ENCODE measurements at regions not wholly inside any gene's neighbourhood (a gene's known extent, or its start where the extent isn't known, plus 50 kb on each side); places are given as distances from the start of the nearest gene placed in this dataset.

DNA sequence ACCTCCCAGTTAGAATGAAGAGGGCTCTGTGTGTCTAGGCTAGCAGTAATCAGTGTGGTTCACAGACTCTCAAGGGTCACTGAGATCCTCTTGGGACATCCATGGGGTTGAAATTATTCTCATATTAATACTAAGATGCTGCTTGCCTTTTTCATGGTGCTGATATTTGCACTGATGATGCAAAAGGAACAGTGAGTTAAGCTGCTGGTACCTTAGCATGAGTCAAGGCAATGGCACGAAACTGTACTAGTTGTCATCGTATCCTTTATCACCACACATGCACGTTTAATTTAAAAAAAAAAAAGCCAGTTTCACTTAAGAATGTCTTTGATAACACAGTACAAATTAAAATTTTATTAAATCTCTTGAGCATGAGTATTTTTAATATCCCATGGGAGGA is 151.9 kb upstream of the TANK start:
- H3K27ac ChIP-seq = no peak overlapping the region
- no peak overlapping the region for H3K4me3 ChIP-seq
- DNase-seq (ENCODE audit: low read depth in 1 of 2, low spot score in 1 of 2) (no peak), ATAC-seq (no peak), FAIRE-seq (no peak)
- TF ChIP-seq MAFK (IDR thresholded peaks at IDR 0.05; ENCODE audit: partially characterized antibody) (no peak), ESRRA (IDR thresholded peaks at IDR 0.05; ENCODE audit: borderline replicate concordance, low read length) (no peak), HOXB5 (CRISPR knock-in tag; IDR thresholded peaks at IDR 0.05) (no peak), HOXB13 (CRISPR knock-in tag; IDR thresholded peaks at IDR 0.05; ENCODE audit: low read depth) (no peak), SMC3 (IDR thresholded peaks at IDR 0.05) (no peak), CHD4 (IDR thresholded peaks at IDR 0.05; ENCODE audit: borderline replicate concordance) (no peak), FOSL2 (IDR thresholded peaks at IDR 0.05) (no peak), FOSL2 (CRISPR knock-in tag; IDR thresholded peaks at IDR 0.05) (no peak), EP300 (IDR thresholded peaks at IDR 0.05) (no peak), ZFP36 (IDR thresholded peaks at IDR 0.05; ENCODE audit: borderline replicate concordance, partially characterized antibody) (no peak), POLR2A (IDR thresholded peaks at IDR 0.05; ENCODE audit: low read length) (no peak), FOXS1 (CRISPR knock-in tag; IDR thresholded peaks at IDR 0.05) (no peak), EHMT2 (IDR thresholded peaks at IDR 0.05; ENCODE audit: low read depth) (no peak), PHF8 (IDR thresholded peaks at IDR 0.05; ENCODE audit: borderline replicate concordance, low read depth) (no peak), RAD21 (conservative IDR thresholded peaks at IDR 0.05 in 1 of 2, IDR thresholded peaks at IDR 0.05 in 1 of 2) (no peak), CHD2 (IDR thresholded peaks at IDR 0.05; ENCODE audit: low read length, partially characterized antibody) (no peak), NFE2L2 (conservative IDR thresholded peaks at IDR 0.05; ENCODE audit: low read length) (no peak), SREBF2 (IDR thresholded peaks at IDR 0.05) (no peak)
- TF ChIP-seq, protein P1, sequence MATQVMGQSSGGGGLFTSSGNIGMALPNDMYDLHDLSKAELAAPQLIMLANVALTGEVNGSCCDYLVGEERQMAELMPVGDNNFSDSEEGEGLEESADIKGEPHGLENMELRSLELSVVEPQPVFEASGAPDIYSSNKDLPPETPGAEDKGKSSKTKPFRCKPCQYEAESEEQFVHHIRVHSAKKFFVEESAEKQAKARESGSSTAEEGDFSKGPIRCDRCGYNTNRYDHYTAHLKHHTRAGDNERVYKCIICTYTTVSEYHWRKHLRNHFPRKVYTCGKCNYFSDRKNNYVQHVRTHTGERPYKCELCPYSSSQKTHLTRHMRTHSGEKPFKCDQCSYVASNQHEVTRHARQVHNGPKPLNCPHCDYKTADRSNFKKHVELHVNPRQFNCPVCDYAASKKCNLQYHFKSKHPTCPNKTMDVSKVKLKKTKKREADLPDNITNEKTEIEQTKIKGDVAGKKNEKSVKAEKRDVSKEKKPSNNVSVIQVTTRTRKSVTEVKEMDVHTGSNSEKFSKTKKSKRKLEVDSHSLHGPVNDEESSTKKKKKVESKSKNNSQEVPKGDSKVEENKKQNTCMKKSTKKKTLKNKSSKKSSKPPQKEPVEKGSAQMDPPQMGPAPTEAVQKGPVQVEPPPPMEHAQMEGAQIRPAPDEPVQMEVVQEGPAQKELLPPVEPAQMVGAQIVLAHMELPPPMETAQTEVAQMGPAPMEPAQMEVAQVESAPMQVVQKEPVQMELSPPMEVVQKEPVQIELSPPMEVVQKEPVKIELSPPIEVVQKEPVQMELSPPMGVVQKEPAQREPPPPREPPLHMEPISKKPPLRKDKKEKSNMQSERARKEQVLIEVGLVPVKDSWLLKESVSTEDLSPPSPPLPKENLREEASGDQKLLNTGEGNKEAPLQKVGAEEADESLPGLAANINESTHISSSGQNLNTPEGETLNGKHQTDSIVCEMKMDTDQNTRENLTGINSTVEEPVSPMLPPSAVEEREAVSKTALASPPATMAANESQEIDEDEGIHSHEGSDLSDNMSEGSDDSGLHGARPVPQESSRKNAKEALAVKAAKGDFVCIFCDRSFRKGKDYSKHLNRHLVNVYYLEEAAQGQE (IDR thresholded peaks at IDR 0.05) = no peak
- TF ChIP-seq, protein P2, sequence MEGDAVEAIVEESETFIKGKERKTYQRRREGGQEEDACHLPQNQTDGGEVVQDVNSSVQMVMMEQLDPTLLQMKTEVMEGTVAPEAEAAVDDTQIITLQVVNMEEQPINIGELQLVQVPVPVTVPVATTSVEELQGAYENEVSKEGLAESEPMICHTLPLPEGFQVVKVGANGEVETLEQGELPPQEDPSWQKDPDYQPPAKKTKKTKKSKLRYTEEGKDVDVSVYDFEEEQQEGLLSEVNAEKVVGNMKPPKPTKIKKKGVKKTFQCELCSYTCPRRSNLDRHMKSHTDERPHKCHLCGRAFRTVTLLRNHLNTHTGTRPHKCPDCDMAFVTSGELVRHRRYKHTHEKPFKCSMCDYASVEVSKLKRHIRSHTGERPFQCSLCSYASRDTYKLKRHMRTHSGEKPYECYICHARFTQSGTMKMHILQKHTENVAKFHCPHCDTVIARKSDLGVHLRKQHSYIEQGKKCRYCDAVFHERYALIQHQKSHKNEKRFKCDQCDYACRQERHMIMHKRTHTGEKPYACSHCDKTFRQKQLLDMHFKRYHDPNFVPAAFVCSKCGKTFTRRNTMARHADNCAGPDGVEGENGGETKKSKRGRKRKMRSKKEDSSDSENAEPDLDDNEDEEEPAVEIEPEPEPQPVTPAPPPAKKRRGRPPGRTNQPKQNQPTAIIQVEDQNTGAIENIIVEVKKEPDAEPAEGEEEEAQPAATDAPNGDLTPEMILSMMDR (IDR thresholded peaks at IDR 0.05) = no peak
- ChIA-PET CTCF (interaction anchor here (1.0 kb wide), 1 partner anchor 55 kb away, joined by 4 read pairs; no protein-coding TSS in a partner anchor), POLR2A (no interaction called here)
- H3K4me2 ChIP-seq = no peak overlapping the region
- H3K9me3 ChIP-seq = no peaks in the 10 kb centered on the region
- H3K4me1 ChIP-seq = no peaks in the 10 kb centered on the region
- 38% methylated on average over 3 of the region's 3 CpGs for WGBS (ENCODE audit: missing lambda C conversion rate)

DNA sequence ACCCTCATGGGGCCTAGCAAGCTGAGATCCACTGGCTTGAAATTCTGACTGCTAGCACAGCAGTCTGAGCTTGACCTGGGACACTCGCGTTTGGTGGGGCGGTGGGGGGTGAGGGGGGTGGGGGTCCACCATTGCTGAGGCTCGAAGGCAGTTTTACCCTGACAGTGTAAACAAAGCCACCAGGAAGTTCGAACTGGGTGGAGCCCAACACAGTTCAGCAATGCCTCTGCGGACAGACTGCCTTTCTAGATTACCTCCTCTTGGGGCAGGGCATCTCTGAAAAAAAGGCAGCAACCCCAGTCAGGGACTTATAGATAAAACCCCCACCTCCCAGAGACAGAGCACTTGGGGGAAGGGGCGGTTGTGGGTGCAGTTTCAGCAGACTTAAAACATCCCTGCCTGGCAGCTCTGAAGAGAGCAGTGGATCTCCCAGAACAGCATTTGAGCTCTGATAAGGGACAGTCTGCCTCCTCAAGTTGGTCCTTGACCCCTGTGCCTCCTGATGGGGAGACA is 149.7 kb upstream of the TANK start:
- no peak for DNase-seq (ENCODE audit: low read depth in 1 of 2, low spot score in 1 of 2)
- no peak for FAIRE-seq
- ATAC-seq = no peak
- CTCF ChIA-PET = interaction anchor here (0.8 kb wide), 1 partner anchor 901 kb away, joined by 3 read pairs; no protein-coding TSS in a partner anchor
- POLR2A ChIA-PET = no interaction called here
- TF ChIP-seq, protein P3, sequence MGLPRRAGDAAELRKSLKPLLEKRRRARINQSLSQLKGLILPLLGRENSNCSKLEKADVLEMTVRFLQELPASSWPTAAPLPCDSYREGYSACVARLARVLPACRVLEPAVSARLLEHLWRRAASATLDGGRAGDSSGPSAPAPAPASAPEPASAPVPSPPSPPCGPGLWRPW (IDR thresholded peaks at IDR 0.05) = no peak
- TF ChIP-seq SREBF2 (IDR thresholded peaks at IDR 0.05) = no peak
- Histone ChIP-seq H3K4me3 (no peak overlapping the region), H3K27ac (no peak overlapping the region), H3K9me3 (peaks cover 9% of the 10 kb centered on the region; the same call in 2 of the 3 replicates), H3K4me2 (no peak overlapping the region), H3K4me1 (no peaks in the 10 kb centered on the region)
- 48% methylated on average over 4 of the region's 7 CpGs for WGBS (ENCODE audit: missing lambda C conversion rate)
